ENCODE measurements at regions not wholly inside any gene's neighbourhood (a gene's known extent, or its start where the extent isn't known, plus 50 kb on each side); places are given as distances from the start of the nearest gene placed in this dataset.

DNA sequence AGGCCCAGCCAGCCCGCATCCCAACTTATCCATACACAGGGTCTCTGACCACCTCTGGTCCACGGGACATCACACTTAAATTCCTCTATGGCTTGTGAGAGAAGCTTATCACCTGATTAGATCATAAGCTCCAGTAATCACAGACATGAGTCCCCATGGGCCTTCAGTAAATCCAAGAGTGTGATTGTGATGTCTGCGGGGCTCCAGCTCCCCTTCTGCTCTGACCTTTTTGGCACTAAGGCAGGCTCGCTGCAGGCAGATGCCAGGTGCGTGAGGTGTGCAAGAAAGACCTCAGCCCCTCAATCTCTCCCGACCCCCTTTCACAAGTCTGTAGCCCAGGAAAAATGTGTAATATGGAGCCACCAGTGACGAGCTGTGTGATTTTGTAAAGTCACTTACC lies 127.6 kb upstream of the DUSP22 start (continued):
- TF ChIP-seq, protein P1, sequence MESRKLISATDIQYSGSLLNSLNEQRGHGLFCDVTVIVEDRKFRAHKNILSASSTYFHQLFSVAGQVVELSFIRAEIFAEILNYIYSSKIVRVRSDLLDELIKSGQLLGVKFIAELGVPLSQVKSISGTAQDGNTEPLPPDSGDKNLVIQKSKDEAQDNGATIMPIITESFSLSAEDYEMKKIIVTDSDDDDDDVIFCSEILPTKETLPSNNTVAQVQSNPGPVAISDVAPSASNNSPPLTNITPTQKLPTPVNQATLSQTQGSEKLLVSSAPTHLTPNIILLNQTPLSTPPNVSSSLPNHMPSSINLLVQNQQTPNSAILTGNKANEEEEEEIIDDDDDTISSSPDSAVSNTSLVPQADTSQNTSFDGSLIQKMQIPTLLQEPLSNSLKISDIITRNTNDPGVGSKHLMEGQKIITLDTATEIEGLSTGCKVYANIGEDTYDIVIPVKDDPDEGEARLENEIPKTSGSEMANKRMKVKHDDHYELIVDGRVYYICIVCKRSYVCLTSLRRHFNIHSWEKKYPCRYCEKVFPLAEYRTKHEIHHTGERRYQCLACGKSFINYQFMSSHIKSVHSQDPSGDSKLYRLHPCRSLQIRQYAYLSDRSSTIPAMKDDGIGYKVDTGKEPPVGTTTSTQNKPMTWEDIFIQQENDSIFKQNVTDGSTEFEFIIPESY (IDR thresholded peaks at IDR 0.05): no peak
- TF ChIP-seq BACH1 (IDR thresholded peaks at IDR 0.05; ENCODE audit: borderline replicate concordance) (no peak), MTA2 (IDR thresholded peaks at IDR 0.05; ENCODE audit: low read depth) (no peak), ZNF217 (IDR thresholded peaks at IDR 0.05) (no peak)
- TF ChIP-seq, protein P2, sequence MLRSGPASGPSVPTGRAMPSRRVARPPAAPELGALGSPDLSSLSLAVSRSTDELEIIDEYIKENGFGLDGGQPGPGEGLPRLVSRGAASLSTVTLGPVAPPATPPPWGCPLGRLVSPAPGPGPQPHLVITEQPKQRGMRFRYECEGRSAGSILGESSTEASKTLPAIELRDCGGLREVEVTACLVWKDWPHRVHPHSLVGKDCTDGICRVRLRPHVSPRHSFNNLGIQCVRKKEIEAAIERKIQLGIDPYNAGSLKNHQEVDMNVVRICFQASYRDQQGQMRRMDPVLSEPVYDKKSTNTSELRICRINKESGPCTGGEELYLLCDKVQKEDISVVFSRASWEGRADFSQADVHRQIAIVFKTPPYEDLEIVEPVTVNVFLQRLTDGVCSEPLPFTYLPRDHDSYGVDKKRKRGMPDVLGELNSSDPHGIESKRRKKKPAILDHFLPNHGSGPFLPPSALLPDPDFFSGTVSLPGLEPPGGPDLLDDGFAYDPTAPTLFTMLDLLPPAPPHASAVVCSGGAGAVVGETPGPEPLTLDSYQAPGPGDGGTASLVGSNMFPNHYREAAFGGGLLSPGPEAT (IDR thresholded peaks at IDR 0.05; ENCODE audit: low read depth): no peak

DNA sequence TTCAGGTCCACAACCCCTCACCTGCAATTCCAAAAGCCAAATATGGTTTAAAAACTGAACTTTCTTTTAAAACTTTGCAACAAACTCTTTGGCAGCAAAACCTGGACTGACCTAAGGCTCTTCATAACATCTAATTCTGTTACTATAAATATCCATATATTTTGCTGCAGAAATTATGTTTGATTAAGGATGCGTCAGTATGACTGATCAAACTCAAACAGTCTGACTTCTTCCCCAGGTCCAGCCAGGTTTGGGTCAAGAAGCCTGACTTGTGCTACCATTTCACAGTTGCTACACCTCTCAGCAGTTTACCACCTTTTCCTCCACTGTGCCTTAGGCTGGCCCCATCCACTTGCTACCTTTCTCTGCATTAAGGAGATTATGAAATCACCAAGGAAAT lies 127.0 kb upstream of the DUSP22 start:
- Histone ChIP-seq H3K4me1 (ENCODE audit: control insufficient read depth, insufficient read depth, low read length) (no peaks in the 10 kb centered on the region), H4K20me1 (ENCODE audit: control insufficient read depth, insufficient read depth) (no peaks in the 10 kb centered on the region), H3K27me3 (replicated peaks in 1 of 2; ENCODE audit: control insufficient read depth in 2 of 2, insufficient read depth in 2 of 2, low read length in 1 of 2) (no peaks in the 10 kb centered on the region), H3K27ac (ENCODE audit: control insufficient read depth, insufficient read depth) (no peak overlapping the region), H3K4me2 (ENCODE audit: control insufficient read depth, insufficient read depth) (no peak overlapping the region), H3K9ac (ENCODE audit: control insufficient read depth, insufficient read depth, low read length) (no peak overlapping the region), H2AFZ (ENCODE audit: control insufficient read depth, low read depth, low read length) (no peak overlapping the region), H3K36me3 (ENCODE audit: control insufficient read depth in 2 of 2, insufficient read depth in 2 of 2, low read length in 1 of 2) (no peaks in the 10 kb centered on the region), H3K4me3 (no peak overlapping the region), H3K79me2 (ENCODE audit: control insufficient read depth, insufficient read depth, low read length) (no peaks in the 10 kb centered on the region), H3K9me3 (replicated peaks; ENCODE audit: control insufficient read depth, insufficient read depth, low read length) (no peaks in the 10 kb centered on the region)
- DNase-seq (ENCODE audit: low read depth, low spot score) (no peak), ATAC-seq (no peak), FAIRE-seq (peak; percentile 7)
- ChIA-PET RAD21 (ENCODE audit: unreplicated experiment) (interaction anchor here (1.0 to 4.4 kb wide), 3 partner anchors 10 to 15 kb away, joined by 3 to 24 read pairs (median 3); no protein-coding TSS in a partner anchor), POLR2A (no interaction called here), CTCF (interaction anchor here (2.1 to 6.7 kb wide), 3 partner anchors 8 to 15 kb away, joined by 16 to 107 read pairs (median 91); no protein-coding TSS in a partner anchor), SMC1A (ENCODE audit: uncharacterized antibody, unreplicated experiment) (interaction anchor here (0.6 kb wide), 1 partner anchor 9 kb away, joined by 3 read pairs; no protein-coding TSS in a partner anchor)
- intact Hi-C loops (cut with micrococcal nuclease; ENCODE audit: unreplicated experiment) (no loop called here), in situ Hi-C loops (cut with MboI) (no loop called here)
- BruUV-seq (replicated peaks): no TSS peak
- 75% methylated on average over 1 of the region's 1 CpG for WGBS (ENCODE audit: insufficient coverage, insufficient replicate concordance, low lambda C conversion rate, missing lambda C conversion rate)
- TF ChIP-seq KLF5 (IDR thresholded peaks at IDR 0.05; ENCODE audit: partially characterized antibody) (no peak), BHLHE40 (IDR thresholded peaks at IDR 0.05; ENCODE audit: borderline replicate concordance in 1 of 2, low read depth in 2 of 2, low read length in 1 of 2) (no peak), SRF (IDR thresholded peaks at IDR 0.05; ENCODE audit: low read depth in 2 of 2, low read length in 2 of 2) (no peak), LARP7 (IDR thresholded peaks at IDR 0.05) (no peak), TAF1 (IDR thresholded peaks at IDR 0.05; ENCODE audit: borderline replicate concordance, low read depth, low read length) (no peak), MXI1 (IDR thresholded peaks at IDR 0.05; ENCODE audit: low read depth, low read length) (no peak), FOXK2 (IDR thresholded peaks at IDR 0.05) (no peak), NBN (IDR thresholded peaks at IDR 0.05) (no peak), SIX5 (IDR thresholded peaks at IDR 0.05; ENCODE audit: low read depth, low read length, severe bottlenecking) (no peak), PML (IDR thresholded peaks at IDR 0.05; ENCODE audit: low read length) (no peak), ZNF622 (IDR thresholded peaks at IDR 0.05) (no peak), GATAD2B (conservative IDR thresholded peaks at IDR 0.05; ENCODE audit: low read depth) (no peak), MYC (IDR thresholded peaks at IDR 0.05; ENCODE audit: insufficient read depth, insufficient read length, insufficient replicate concordance, low read length, severe bottlenecking) (no peak)
- TF ChIP-seq, protein P3, sequence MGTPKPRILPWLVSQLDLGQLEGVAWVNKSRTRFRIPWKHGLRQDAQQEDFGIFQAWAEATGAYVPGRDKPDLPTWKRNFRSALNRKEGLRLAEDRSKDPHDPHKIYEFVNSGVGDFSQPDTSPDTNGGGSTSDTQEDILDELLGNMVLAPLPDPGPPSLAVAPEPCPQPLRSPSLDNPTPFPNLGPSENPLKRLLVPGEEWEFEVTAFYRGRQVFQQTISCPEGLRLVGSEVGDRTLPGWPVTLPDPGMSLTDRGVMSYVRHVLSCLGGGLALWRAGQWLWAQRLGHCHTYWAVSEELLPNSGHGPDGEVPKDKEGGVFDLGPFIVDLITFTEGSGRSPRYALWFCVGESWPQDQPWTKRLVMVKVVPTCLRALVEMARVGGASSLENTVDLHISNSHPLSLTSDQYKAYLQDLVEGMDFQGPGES (IDR thresholded peaks at IDR 0.05): no peak
- TF ChIP-seq, protein P4, sequence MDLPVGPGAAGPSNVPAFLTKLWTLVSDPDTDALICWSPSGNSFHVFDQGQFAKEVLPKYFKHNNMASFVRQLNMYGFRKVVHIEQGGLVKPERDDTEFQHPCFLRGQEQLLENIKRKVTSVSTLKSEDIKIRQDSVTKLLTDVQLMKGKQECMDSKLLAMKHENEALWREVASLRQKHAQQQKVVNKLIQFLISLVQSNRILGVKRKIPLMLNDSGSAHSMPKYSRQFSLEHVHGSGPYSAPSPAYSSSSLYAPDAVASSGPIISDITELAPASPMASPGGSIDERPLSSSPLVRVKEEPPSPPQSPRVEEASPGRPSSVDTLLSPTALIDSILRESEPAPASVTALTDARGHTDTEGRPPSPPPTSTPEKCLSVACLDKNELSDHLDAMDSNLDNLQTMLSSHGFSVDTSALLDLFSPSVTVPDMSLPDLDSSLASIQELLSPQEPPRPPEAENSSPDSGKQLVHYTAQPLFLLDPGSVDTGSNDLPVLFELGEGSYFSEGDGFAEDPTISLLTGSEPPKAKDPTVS (IDR thresholded peaks at IDR 0.05; ENCODE audit: low read depth, low read length): no peak
